Muscle of arm (tissue), 1 donor: ENCODE measurements at regions not wholly inside any gene's neighbourhood (a gene's known extent, or its start where the extent isn't known, plus 50 kb on each side); places are given as distances from the start of the nearest gene placed in this dataset.
"Not testable (repeated sequence)": the region's sequence is repeated elsewhere in the genome, so short reads cannot be mapped to it uniquely, and the experiment has no call there.

Source experiments
- DNase-seq: peaks from one replicate; pipeline ENCODE4 v3.0.0-alpha.2; 2013

DNA sequence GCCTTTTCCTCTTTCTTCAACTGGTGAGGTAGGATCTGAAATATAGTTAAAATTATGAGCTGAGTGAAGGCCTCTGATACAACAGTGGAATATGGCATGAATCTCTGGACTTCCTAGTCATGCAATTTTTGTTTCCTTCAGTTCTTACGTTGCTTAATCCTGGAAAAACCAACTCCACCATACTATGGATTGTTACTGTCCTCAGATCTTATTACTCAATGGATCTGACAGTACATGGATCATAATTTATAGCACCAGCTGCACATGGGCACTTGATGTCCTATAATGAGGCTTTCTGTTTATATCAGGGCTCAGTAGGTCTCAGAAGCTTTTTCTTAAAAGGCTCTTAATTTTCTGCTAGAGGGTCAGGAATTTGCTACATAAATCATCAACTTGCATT, 1341.0 kb upstream of the EYS start:
- DNase-seq: no peak

- DNase-seq: no peak
These were observed 1338.0 kb upstream of the EYS start for GRCh38 chr6:67045076-67045475.

DNA sequence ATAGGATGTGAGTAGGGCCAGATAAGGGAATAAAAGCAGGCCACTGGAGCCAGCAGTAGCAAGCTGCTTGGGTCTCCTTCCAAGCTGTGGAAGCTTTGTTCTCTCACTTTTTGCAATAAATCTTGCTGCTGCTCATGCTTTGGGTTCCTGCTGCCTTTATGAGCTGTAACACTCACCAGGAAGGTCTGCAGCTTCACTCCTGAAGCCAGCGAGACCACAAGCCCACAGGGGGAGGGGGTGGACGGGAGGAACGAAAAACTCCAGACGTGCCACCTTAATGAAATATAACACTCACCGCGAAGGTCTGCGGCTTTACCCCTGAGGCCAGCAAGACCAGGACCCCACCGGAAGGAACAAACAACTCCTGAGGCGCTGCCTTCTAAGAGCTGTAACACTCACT, 1324.4 kb upstream of the EYS start:
- DNase-seq: no peak

- DNase-seq: no peak
These were observed 1323.8 kb upstream of the EYS start for GRCh38 chr6:67030861-67031260.

- no peak for DNase-seq
These were observed 1310.0 kb upstream of the EYS start for GRCh38 chr6:67016921-67017460.

DNA sequence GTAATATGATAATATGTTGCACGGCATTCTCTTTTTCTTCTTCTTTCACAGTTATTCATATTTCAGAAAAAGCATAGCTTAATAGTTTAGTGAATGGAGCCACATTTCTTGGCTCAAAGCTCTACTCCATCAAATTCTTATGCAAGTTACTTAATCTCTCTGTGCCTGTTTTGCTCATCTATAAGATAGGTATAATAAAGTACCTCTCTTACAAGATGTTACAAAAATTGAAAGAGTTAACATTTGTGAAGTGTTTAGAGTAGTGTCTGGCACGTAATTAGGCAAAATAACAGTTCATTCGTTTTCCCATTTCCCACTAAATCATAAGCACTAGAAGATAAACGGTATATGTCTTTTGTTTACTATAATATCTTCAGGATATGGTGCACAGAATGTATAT, 1304.4 kb upstream of the EYS start:
- no peak for DNase-seq

DNA sequence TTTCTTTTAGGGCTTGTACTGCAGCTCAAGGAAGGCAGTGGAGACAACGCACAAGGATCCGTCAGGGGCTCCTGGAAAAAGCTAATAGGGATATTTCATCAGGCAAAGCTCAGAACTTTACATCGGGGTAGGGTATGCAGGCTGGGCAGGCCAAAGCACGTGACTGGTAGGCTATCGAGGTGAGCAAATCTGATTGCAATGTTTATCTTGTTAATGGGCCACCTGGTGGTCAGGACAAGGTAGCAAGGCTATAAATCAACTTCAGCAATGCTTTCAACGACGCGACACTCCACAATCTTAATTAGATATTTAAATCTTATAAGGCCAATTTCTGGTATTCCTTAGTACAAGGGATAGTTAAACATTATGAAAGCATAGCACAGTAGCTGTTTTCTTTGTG, 1302.8 kb upstream of the EYS start:
- no peak for DNase-seq

DNA sequence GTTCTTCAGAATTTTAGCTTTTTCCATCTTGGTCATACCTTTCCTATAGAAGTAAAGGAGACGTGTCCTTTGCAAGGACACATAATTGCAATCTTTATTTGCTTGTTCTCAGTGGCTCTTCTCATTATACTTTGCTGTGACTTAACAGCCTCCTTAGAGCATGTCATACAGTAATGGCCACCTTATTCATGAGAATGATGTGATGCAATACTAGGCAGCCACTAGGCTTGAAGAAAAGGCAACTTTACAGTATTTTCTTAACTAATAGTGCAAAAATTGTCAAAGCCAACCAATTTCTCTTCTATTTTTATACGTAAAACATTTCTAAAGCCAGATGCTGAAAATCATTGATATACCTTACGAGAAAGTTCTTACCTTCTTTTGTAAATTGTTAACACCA, 1296.8 kb upstream of the EYS start:
- no peak for DNase-seq

DNA sequence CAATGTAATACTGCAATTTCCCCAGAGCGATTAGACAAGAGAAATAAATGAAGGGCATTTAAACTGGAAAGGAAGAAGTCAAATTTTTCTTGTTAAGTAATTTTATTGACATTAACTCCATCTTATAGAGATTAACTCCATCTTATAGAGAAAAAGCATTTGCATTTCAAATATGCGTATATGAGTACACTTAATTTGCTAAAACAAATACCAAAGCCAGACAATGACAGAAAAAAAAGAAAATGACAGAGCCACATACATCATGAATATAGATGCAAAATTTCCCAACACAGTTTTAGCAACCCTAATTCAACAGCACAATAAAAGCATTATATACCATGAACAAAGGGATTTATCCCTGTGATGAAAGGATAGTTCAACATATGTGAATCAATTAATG, 1293.1 kb upstream of the EYS start:
- DNase-seq: no peak

- not testable (repeated sequence) for DNase-seq
These were observed 1290.6 kb upstream of the EYS start for GRCh38 chr6:66997579-66997978.

DNA sequence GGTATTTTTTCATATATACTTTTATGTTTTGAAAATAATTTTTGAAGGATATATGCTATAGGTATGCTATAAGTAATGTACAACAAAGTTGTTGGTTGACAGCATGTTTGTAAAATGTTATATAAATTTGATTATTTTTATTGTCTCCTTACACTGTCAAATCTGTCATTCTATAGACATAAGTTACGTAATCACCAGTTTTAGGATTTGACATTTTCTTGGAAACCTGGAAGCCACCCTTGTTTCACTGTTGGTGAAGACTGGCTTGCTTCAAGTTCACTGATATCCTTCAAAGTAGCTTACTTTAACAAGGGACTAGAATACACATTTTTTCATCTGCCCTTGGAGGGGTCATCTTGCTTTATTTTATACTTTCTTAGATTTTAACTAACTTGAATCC, 1288.6 kb upstream of the EYS start:
- DNase-seq: no peak

DNA sequence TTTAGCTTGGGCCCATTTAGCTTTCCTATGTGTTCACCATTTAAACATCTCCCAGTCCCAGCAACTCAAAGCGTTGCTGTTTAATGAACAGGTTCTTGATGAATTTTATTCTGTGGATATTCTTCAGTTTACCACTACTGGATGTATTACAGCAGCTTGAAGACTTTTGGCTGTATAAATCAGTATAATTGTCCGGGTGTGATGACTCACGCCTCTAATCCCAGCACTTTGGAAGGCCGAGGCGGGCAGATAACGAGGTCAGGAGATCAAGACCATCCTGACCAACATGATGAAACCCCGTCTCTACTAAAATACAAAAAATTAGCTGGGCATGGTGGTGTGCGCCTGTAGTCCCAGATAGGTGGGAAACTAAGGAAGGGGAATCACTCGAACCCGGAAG, 1286.7 kb upstream of the EYS start:
- not testable (repeated sequence) for DNase-seq

GRCh38 chr6:66993272-66993671, 1286.2 kb upstream of the EYS start:
- DNase-seq: no peak

DNA sequence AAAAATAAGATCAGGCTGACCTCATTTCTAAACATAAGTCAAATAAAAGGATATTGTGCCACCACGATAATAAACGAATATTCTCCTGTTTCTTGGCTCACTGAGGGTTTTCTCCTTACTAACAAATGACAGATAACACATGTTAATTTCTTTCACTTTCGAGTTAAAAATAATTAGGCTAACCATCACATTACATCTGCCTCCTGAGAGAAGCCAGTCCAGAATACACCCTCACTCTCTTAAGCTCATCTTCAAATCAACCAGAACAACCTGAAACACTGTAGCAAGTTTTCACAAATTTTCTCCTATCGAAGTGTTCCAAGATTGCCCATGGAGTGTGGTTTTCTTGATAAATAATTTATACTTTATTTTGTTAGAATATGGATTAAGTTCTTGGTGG, 1285.6 kb upstream of the EYS start:
- no peak for DNase-seq

- DNase-seq: no peak
These were observed 1279.9 kb upstream of the EYS start for GRCh38 chr6:66986940-66987339.

DNA sequence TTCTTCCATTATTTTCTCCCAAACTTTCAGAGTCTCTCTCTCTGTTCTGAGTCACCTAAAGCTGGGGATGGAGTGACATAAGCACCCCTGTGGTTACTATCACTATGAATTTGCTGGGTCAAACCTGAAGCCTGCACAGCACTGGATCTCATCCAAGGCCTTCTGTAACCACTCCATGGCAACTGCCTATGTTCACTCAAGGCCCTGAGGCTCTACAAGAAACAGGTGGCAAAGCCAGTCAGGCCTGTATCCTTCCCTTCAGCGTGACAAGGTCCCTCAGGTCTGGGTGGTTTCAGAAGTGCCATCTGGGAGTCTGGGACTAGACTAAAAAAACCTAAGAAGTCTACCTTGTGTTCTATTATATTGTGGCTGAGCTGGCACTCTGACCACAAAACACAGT, 1278.8 kb upstream of the EYS start:
- no peak for DNase-seq

DNA sequence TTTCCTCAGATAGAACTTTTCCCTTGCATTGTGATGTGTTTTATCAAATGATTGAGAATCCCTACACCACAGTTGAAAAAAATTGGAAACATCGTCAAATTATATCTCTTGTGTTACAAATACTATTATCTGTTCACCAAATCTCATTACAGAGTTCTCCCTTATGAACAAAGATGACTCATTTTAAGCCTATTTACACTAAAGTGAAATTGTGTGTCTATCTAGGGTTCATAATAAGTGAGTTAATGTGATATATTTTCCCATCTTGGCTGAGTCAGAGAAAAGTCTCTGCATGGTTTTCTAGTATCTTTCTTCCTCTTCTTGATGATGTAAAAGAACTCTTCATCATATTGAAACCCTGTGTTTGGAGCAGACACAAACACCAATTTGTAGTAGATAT, 1263.3 kb upstream of the EYS start:
- DNase-seq: no peak

- DNase-seq: no peak
These were observed 1258.2 kb upstream of the EYS start for GRCh38 chr6:66965227-66965626.

DNA sequence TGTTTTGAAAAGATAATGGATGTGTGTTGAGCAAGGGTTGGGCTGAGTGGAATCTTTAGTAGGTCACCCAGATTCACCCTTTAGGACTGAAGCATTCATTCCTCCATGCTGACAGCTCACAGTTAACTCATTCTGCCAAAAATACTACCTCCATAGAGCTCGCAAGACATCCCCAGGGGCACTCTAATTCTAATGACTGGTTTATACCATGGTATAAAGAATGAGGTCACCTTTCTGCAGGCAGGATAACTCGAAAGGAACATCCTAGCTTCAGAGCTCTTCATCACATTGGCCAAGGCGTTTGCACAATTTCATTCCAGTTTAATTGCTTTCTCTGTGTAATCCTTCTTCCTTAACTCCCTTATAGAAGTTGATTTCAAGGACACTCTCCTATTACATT, 1257.2 kb upstream of the EYS start:
- DNase-seq: no peak

DNA sequence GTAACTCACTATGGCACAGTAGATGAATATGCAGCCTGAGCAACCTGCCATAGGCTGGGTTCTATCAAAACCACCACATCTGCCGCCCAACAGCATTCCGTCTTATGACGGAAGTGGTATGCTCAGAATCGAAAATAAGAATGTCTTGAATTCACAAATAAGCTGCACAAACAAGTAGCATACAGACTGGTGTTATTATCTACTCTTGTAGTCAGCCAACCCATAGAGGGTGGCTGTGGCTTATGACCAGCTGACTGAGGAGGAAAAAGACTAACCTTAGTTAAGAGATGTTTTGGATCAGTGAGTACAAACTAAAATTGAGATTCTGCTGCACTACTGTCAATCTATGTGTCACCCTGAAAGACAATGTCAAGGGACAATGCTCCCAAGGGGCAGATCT, 1255.1 kb upstream of the EYS start:
- DNase-seq: no peak

GRCh38 chr6:66961191-66961590, 1254.2 kb upstream of the EYS start:
- no peak for DNase-seq

- DNase-seq: no peak
These were observed 1242.2 kb upstream of the EYS start for GRCh38 chr6:66949191-66949661.

DNA sequence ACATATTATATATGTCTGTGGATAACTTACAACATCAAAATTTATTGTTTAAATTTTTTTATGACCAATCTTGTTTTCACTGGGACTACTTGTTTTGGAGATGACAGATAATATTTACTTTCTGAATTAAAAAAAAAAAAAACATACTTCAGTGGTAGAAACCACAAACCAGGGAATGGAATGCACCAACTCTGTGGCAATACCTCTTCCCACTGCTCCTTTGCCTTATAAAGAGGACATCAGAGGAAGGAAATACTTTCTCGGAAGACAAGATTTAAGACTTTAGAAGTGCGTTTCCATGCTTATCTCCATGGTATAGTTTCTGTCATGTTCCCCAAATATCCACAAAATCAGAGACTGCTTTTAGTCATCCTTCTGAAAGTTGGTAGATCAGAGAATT, 1241.1 kb upstream of the EYS start:
- no peak for DNase-seq

DNA sequence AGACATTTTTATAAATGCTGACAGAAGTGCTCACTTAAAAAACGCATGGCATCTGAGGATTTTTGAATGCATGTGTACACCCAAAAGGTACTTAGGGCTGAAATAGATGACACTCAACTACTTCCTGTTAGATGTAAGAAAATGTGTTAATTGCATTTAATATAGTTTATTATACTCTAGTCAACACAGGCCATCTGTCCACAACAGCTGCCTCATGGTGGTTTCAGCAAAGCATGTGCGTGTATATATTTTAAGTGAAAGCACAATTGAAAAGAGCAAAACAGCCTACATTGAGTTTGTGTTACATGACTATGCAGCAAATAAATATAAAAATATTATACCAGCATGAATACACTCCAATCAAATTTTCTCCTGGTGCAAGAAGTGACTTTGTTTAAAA, 1233.0 kb upstream of the EYS start:
- DNase-seq: no peak

GRCh38 chr6:66937180-66937579, 1230.2 kb upstream of the EYS start:
- DNase-seq: no peak
